A673 (cell line): ENCODE measurements at regions not wholly inside any gene's neighbourhood (a gene's known extent, or its start where the extent isn't known, plus 50 kb on each side); places are given as distances from the start of the nearest gene placed in this dataset.

Experiments used
- BruUV-seq: library from RNA; stranded (reverse); fragments of 400-500 nt; replicated peaks from 2 replicates; lab custom pipeline; 2021; lab: Mats Ljungman, UMichigan
- CTCF ChIA-PET: fragments of 300-600 bp; sonication (Branson Sonifier 250); formaldehyde crosslinking; loops from one replicate; lab custom pipeline; 2022; ENCODE audit warnings: antibody characterized with exemption; lab: Charles Lee
- POLR2A ChIA-PET: fragments of 300-600 bp; sonication (Branson Sonifier 250); formaldehyde crosslinking; loops from one replicate; lab custom pipeline; 2022; ENCODE audit warnings: antibody characterized with exemption; ENCODE audit not compliant: low non-redundant PET; lab: Charles Lee
- DNase-seq: peaks from one replicate; pipeline ENCODE4 v3.0.0-alpha.2; 2015; ENCODE audit warnings: low spot score
- H3K27ac ChIP-seq: fragments of 200-600 bp; sonication (generic); 2 replicates; pipeline ENCODE4 v1.5.1; 2016; ENCODE audit warnings: mixed run types, low read depth, mild to moderate bottlenecking, mixed read lengths, antibody characterized with exemption, low read length; ENCODE audit not compliant: poor library complexity, severe bottlenecking
- H3K27me3 ChIP-seq: fragments of 200-600 bp; sonication (generic); replicated peaks from 2 replicates; pipeline ENCODE4 v1.6.1; 2017; ENCODE audit warnings: mixed run types, low read depth, mild to moderate bottlenecking, mixed read lengths, antibody characterized with exemption, low read length; ENCODE audit not compliant: insufficient read depth, poor library complexity
- H3K36me3 ChIP-seq: fragments of 200-600 bp; sonication (generic); 2 replicates; pipeline ENCODE4 v1.6.1; 2016; ENCODE audit warnings: mixed run types, mild to moderate bottlenecking, mixed read lengths, antibody characterized with exemption, low read length; ENCODE audit not compliant: insufficient read depth, poor library complexity, severe bottlenecking
- H3K4me1 ChIP-seq: fragments of 200-600 bp; sonication (generic); 2 replicates; pipeline ENCODE4 v1.6.1; 2017; ENCODE audit warnings: mixed run types, mild to moderate bottlenecking, mixed read lengths, antibody characterized with exemption, low read length; ENCODE audit not compliant: insufficient read depth, poor library complexity, severe bottlenecking
- H3K4me3 ChIP-seq: fragments of 200-600 bp; sonication (generic); 2 replicates; pipeline ENCODE4 v1.5.1; 2016; ENCODE audit warnings: low read depth, mixed run types, mild to moderate bottlenecking, mixed read lengths, low read length; ENCODE audit not compliant: poor library complexity, severe bottlenecking
- H3K9me3 ChIP-seq: fragments of 200-600 bp; sonication (generic); 2 replicates; pipeline ENCODE4 v1.6.1; 2016; ENCODE audit warnings: mixed run types, low read depth, mild to moderate bottlenecking, mixed read lengths, antibody characterized with exemption, low read length; ENCODE audit not compliant: poor library complexity, severe bottlenecking
- CTCF ChIP-seq: fragments of 300-800, 200-600 bp; sonication (generic); conservative IDR thresholded peaks from 2 replicates; pipeline ENCODE4 v1.5.1; 2017; ENCODE audit warnings: low read depth, mild to moderate bottlenecking, antibody characterized with exemption, low read length, moderate library complexity, mixed read lengths
- EZH2 ChIP-seq: fragments of 200-600 bp; sonication (generic); IDR thresholded peaks from 2 replicates; pipeline ENCODE4 v1.6.1; 2017; ENCODE audit warnings: borderline replicate concordance, low read depth, mild to moderate bottlenecking, mixed read lengths, antibody characterized with exemption, low read length; ENCODE audit not compliant: poor library complexity, severe bottlenecking
- intact Hi-C: fragments of 100-400 bp; cut with micrococcal nuclease; formaldehyde crosslinking; loops from one replicate; pipeline ENCODE4 v1.10.0; 2022; ENCODE audit not compliant: unreplicated experiment

GRCh38 chr14:98192946-98193345 lies 1079.1 kb downstream of the BCL11B start:
- no peak for DNase-seq
- H3K4me1 ChIP-seq, result no peaks in the 10 kb centered on the region
- H3K4me3 ChIP-seq, result no peak overlapping the region
- TF ChIP-seq EZH2, result no peak
- no peak for TF ChIP-seq CTCF
- ChIA-PET CTCF (no interaction called here), POLR2A (no interaction called here)
- no peaks in the 10 kb centered on the region for H3K36me3 ChIP-seq
- intact Hi-C loops, result no loop called here
- no TSS peak for BruUV-seq
- H3K27me3 ChIP-seq, result no peaks in the 10 kb centered on the region
- H3K9me3 ChIP-seq, result no peaks in the 10 kb centered on the region
- H3K27ac ChIP-seq, result no peak overlapping the region

- Histone ChIP-seq H3K4me1 (no peaks in the 10 kb centered on the region), H3K36me3 (no peaks in the 10 kb centered on the region), H3K9me3 (no peaks in the 10 kb centered on the region), H3K27me3 (no peaks in the 10 kb centered on the region), H3K27ac (no peak overlapping the region), H3K4me3 (no peak overlapping the region)
- POLR2A ChIA-PET, result no interaction called here
- intact Hi-C loops, result no loop called here
- CTCF ChIA-PET, result no interaction called here
- BruUV-seq, result no TSS peak
- TF ChIP-seq CTCF, result no peak
- TF ChIP-seq EZH2, result no peak
- DNase-seq, result no peak
These were observed 1077.2 kb downstream of the BCL11B start for GRCh38 chr14:98194821-98195220.

- ChIA-PET CTCF (no interaction called here), POLR2A (interaction anchor here (0.5 kb wide), 1 partner anchor 29 kb away, joined by 3 read pairs; no protein-coding TSS in a partner anchor)
- H3K4me1 ChIP-seq, result no peaks in the 10 kb centered on the region
- no peak for DNase-seq
- H3K4me3 ChIP-seq, result no peak overlapping the region
- BruUV-seq, result no TSS peak
- no peak for TF ChIP-seq EZH2
- TF ChIP-seq CTCF, result no peak
- intact Hi-C loops, result no loop called here
- H3K27ac ChIP-seq, result no peak overlapping the region
- H3K36me3 ChIP-seq, result no peaks in the 10 kb centered on the region
- H3K9me3 ChIP-seq, result no peaks in the 10 kb centered on the region
- no peaks in the 10 kb centered on the region for H3K27me3 ChIP-seq
These were observed 1076.7 kb downstream of the BCL11B start for GRCh38 chr14:98195256-98195655.
